Peyer's patch (tissue), 4 donors: ENCODE measurements at regions not wholly inside any gene's neighbourhood (a gene's known extent, or its start where the extent isn't known, plus 50 kb on each side); places are given as distances from the start of the nearest gene placed in this dataset.
A peak's percentile ranks its signal among the peaks of the same experiment; 100 is the strongest.
"Not testable (repeated sequence)": the region's sequence is repeated elsewhere in the genome, so short reads cannot be mapped to it uniquely, and the experiment has no call there.

Source experiments
- DNase-seq, 3 donors: peaks; one replicate each; pipeline ENCODE4 v3.0.0-alpha.2; 2017 to 2019
- H3K27ac ChIP-seq, 4 donors: fragments of 200-600 bp; sonication (generic); one replicate each; pipeline ENCODE4 v1.5.1; 2016 to 2019
- H3K27me3 ChIP-seq, 2 donors: fragments of 200-600 bp; sonication (generic); one replicate each; pipeline ENCODE4 v1.5.1; 2019
- H3K36me3 ChIP-seq, 3 donors: fragments of 200-600 bp; sonication (generic); one replicate each; pipeline ENCODE4 v1.5.1; 2016 to 2019
- H3K4me1 ChIP-seq, 4 donors: fragments of 200-600 bp; sonication (generic); one replicate each; pipeline ENCODE4 v1.5.1; 2016 to 2019
- H3K4me3 ChIP-seq, 4 donors: fragments of 200-600 bp; sonication (generic); 1 replicate in 3 of 4; 2 replicates in 1 of 4; pipeline ENCODE4 v1.5.1; 2016 to 2019; ENCODE audit warnings: mild to moderate bottlenecking in 1 of 4
- H3K9me3 ChIP-seq, 4 donors: fragments of 200-600 bp; sonication (generic); one replicate each; pipeline ENCODE4 v1.5.1; 2016 to 2019; ENCODE audit warnings: mild to moderate bottlenecking in 1 of 4
- POLR2A ChIP-seq, 2 donors: fragments of 450-650 bp; IDR thresholded peaks; one replicate each; pipeline ENCODE4 v1.5.1; 2017; ENCODE audit warnings: antibody characterized with exemption in 2 of 2, mild to moderate bottlenecking in 2 of 2, moderate library complexity in 2 of 2
- TF ChIP-seq, protein P1 (sequence below), 6 experiments: fragments of 450-650 bp in 4 of 6; fragments of 200-600 bp in 2 of 6; sonication (generic) in 1 of 6; IDR thresholded peaks; one replicate each; pipeline ENCODE4 v1.5.1; 2017 to 2019; ENCODE audit warnings: antibody characterized with exemption in 6 of 6, mild to moderate bottlenecking in 3 of 6, moderate library complexity in 1 of 6

DNA sequence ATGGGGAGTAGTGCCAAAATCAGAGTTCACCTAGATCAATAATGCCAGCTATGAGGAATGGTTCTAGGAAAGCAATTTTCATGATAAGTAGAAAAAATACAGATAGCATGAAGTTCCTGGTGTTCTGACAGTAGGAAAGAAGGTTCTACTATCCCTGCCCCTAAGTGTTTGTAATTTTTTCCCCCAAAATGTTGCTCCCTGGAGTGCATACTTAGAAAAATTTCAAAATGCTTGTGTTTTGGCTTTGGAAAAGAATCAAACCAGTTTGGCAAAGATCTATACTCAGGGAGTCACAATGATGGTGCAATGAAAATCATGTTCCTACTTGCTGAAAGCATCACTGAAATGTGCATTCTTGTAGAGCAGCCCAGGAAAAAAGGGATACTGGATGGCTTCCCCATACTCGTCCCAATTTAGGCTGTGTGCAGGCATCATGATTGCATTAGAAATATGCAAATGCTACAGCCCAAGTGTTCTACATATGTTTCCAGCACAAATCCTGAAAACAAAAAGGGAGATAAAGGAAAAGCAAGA, 74.7 kb downstream of the LPAR4 start:
- Histone ChIP-seq H3K36me3 (no peaks in the 10 kb centered on the region), H3K27ac (no peak overlapping the region), H3K27me3 (no peaks in the 10 kb centered on the region), H3K4me3 (no peak overlapping the region), H3K9me3 (no peaks in the 10 kb centered on the region), H3K4me1 (no peaks in the 10 kb centered on the region)
- TF ChIP-seq, protein P1, sequence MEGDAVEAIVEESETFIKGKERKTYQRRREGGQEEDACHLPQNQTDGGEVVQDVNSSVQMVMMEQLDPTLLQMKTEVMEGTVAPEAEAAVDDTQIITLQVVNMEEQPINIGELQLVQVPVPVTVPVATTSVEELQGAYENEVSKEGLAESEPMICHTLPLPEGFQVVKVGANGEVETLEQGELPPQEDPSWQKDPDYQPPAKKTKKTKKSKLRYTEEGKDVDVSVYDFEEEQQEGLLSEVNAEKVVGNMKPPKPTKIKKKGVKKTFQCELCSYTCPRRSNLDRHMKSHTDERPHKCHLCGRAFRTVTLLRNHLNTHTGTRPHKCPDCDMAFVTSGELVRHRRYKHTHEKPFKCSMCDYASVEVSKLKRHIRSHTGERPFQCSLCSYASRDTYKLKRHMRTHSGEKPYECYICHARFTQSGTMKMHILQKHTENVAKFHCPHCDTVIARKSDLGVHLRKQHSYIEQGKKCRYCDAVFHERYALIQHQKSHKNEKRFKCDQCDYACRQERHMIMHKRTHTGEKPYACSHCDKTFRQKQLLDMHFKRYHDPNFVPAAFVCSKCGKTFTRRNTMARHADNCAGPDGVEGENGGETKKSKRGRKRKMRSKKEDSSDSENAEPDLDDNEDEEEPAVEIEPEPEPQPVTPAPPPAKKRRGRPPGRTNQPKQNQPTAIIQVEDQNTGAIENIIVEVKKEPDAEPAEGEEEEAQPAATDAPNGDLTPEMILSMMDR (IDR thresholded peaks at IDR 0.05): no peak
- TF ChIP-seq POLR2A (IDR thresholded peaks at IDR 0.05): no peak
- DNase-seq: no peak

DNA sequence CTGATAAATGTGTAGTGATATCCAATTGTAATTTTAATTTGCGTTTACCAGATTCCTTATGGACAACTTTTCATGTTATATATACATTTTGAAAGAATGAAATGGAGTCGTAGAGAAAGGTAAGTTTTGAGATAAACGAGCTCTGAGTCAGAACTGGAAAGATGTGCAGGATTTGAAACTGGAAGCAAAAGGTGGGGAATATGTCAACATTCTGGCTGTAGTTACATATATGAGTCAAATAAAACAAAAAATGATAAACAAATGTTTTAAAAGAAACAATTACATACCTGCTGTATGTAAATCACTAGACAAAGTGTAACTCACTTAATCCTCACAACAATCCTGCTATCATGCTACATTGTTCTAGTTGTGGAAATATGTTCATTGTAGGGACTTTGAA, 84.0 kb downstream of the LPAR4 start:
- H3K27ac ChIP-seq: no peak overlapping the region
- H3K27me3 ChIP-seq: no peaks in the 10 kb centered on the region
- TF ChIP-seq, protein P1 (IDR thresholded peaks at IDR 0.05): no peak
- no peak for TF ChIP-seq POLR2A (IDR thresholded peaks at IDR 0.05)
- no peaks in the 10 kb centered on the region for H3K4me1 ChIP-seq
- DNase-seq: no peak
- no peak overlapping the region for H3K4me3 ChIP-seq
- no peaks in the 10 kb centered on the region for H3K36me3 ChIP-seq
- no peaks in the 10 kb centered on the region for H3K9me3 ChIP-seq

DNA sequence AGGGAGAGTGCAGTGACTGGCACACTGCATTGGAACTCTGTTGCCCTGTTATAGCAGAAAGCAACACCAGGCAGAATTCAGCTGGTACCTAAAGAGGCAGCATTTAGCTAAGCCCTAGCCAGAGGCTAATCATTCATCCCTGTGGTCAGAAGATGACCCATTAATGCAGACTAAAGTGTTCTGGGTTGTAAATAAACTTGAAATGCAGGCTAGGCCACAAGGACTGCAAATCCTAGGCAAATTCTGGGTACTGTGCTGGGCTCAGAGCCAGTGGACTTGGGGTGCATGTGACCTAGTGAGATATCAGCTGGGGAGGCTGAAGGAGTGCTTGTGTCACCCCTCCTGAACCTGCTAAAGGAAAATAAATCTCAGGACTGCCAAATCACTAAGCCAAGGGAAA, 91.2 kb downstream of the LPAR4 start:
- no peak overlapping the region for H3K4me3 ChIP-seq
- TF ChIP-seq, protein P1 (IDR thresholded peaks at IDR 0.05): no peak
- TF ChIP-seq POLR2A (IDR thresholded peaks at IDR 0.05): no peak
- H3K27me3 ChIP-seq: no peaks in the 10 kb centered on the region
- DNase-seq: no peak
- H3K27ac ChIP-seq: no peak overlapping the region
- no peaks in the 10 kb centered on the region for H3K36me3 ChIP-seq
- H3K9me3 ChIP-seq: no peaks in the 10 kb centered on the region
- H3K4me1 ChIP-seq: no peaks in the 10 kb centered on the region

DNA sequence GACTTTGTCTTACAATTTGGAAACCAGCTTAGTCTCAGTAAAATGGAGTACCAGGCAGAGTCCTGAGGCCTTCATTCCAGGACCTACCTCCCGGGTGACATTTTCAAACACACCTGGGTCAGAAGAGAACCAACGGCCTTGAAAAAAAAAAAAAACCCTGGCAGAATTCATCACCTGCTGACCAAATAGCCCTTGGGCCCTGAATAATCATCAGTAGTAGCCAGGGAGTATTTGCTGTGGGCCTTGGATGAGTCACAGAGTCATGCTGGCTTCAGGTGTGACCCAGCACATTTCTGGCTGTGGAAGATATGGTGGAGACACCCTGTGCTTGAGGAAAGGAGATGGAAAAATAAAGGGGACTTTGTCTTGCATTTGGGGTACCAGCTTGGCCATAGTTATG, 92.2 kb downstream of the LPAR4 start:
- no peaks in the 10 kb centered on the region for H3K27me3 ChIP-seq
- DNase-seq: no peak
- H3K4me3 ChIP-seq: no peak overlapping the region
- TF ChIP-seq, protein P1 (IDR thresholded peaks at IDR 0.05): no peak
- no peak for TF ChIP-seq POLR2A (IDR thresholded peaks at IDR 0.05)
- H3K36me3 ChIP-seq: no peaks in the 10 kb centered on the region
- H3K4me1 ChIP-seq: no peaks in the 10 kb centered on the region
- no peak overlapping the region for H3K27ac ChIP-seq
- no peaks in the 10 kb centered on the region for H3K9me3 ChIP-seq

DNA sequence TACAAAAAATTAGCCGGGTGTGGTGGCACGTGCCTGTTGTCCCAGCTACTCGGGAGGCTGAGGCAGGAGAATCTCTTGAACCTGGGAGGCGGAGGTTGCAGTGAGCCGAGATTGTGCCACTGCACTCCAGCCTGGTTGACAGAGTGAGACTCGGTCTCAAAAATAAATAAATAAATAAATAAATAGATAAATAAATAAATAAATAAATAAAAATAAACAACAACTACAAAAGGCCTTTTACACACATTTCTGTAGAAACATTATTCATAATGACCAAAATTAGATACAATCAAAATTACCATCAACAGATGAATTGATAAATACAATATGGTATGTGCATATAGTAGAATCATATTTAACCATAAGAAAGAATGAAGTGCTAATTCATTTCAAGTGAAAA, 96.7 kb downstream of the LPAR4 start:
- H3K4me3 ChIP-seq, H3K36me3 ChIP-seq, H3K27me3 ChIP-seq, DNase-seq, H3K27ac ChIP-seq, H3K9me3 ChIP-seq, H3K4me1 ChIP-seq: not testable (repeated sequence)

DNA sequence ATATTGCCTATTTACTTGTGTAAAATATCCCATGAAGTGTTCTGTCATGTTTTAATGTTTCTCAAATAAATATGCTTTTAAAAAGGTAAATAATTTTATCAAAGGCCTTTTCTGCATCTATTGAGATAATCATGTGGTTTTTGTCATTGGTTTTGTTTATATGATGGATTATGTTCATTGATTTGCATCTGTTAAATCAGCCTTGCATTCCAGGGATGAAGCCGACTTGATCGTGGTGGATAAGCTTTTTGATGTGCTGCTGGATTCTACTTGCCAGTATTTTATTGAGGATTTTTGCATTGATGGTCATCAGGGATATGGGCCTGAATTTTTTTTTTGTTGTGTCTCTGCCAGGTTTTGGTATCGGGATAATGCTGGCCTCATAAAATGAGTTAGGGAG, 63.9 kb upstream of the P2RY10 start:
- not testable (repeated sequence) for H3K4me1 ChIP-seq, H3K36me3 ChIP-seq, H3K27ac ChIP-seq, DNase-seq, H3K9me3 ChIP-seq, H3K27me3 ChIP-seq, H3K4me3 ChIP-seq

DNA sequence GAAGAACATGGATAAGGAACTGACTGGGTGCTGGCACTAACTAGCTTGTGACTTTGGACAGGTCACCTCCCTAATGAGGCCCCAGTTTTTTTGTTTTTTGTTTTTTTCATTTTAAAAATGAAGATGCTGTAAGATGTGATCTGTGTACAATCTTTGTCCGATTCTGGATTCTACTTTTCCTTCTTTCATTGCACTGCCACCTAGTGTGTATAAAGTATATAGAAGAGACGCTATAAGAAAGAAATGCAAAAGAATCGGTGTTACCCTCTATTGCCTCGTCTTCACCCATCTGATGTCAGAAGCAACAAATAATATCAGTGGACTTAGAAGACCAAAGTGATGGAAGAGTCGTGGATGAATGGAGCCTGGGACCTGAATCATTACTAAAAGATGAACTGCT, 58.6 kb upstream of the P2RY10 start:
- no peak for DNase-seq
- H3K4me3 ChIP-seq: no peak overlapping the region
- H3K36me3 ChIP-seq: no peaks in the 10 kb centered on the region
- TF ChIP-seq, protein P1 (IDR thresholded peaks at IDR 0.05): peak in 3 of 6 experiments; percentile 10 to 26 (median 18)
- no peak for TF ChIP-seq POLR2A (IDR thresholded peaks at IDR 0.05)
- H3K4me1 ChIP-seq: no peaks in the 10 kb centered on the region
- no peaks in the 10 kb centered on the region for H3K27me3 ChIP-seq
- no peak overlapping the region for H3K27ac ChIP-seq
- H3K9me3 ChIP-seq: no peaks in the 10 kb centered on the region
